ENCODE measurements at regions not wholly inside any gene's neighbourhood (a gene's known extent, or its start where the extent isn't known, plus 50 kb on each side); places are given as distances from the start of the nearest gene placed in this dataset.

DNA sequence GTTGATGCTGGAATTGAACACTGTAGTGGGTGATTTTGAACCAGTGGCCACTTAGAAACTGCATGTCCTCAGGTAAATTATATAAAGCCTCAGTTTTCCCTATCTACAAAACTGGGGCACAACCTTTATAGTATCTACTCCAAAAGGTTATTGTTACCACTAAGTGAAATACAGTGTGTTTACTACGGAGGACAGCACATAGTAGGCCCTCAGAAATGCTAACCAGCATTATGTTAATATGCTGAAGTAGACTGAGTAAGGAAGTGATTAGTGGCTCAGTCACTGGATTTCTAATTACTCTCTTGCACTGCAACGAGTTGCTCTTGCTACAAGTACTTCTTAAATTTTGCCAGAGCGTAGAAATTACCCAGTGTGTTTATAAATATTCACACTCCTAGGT, 139.5 kb downstream of the HAUS1 start:
- Mint-ChIP-seq H3K4me3 (no peak overlapping the region), H3K36me3 (no peaks in the 10 kb centered on the region), H3K9me3 (no peaks in the 10 kb centered on the region), H3K4me1 (peaks cover 13% of the 10 kb centered on the region), H3K27me3 (ENCODE audit: low read depth) (no peaks in the 10 kb centered on the region), H3K27ac (no peak overlapping the region)
- TF ChIP-seq, protein P1, sequence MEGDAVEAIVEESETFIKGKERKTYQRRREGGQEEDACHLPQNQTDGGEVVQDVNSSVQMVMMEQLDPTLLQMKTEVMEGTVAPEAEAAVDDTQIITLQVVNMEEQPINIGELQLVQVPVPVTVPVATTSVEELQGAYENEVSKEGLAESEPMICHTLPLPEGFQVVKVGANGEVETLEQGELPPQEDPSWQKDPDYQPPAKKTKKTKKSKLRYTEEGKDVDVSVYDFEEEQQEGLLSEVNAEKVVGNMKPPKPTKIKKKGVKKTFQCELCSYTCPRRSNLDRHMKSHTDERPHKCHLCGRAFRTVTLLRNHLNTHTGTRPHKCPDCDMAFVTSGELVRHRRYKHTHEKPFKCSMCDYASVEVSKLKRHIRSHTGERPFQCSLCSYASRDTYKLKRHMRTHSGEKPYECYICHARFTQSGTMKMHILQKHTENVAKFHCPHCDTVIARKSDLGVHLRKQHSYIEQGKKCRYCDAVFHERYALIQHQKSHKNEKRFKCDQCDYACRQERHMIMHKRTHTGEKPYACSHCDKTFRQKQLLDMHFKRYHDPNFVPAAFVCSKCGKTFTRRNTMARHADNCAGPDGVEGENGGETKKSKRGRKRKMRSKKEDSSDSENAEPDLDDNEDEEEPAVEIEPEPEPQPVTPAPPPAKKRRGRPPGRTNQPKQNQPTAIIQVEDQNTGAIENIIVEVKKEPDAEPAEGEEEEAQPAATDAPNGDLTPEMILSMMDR (IDR thresholded peaks at IDR 0.05; ENCODE audit: unreplicated experiment) = no peak
- no peak for DNase-seq (ENCODE audit: low spot score in 2 of 2, unreplicated experiment in 2 of 2)

DNA sequence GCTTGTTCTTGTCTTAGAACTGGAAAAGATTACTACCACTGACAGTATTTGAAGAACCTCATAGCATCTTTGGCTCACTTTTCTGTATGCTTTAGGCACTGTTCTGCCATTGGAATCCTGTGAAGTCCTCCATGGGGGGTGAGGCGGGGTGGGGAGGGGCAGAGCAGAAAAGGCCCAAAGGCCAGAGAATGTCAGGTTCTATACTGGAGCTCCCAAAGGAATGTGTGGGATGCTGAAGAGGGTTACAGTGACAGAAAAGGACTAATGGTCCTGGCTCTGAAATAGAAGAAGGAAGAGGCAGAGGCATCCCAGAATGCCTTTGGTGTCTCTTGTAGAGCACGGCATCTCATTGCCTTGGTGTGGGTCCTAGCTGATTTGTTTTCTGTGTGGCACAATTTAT, 141.9 kb downstream of the HAUS1 start:
- Mint-ChIP-seq H3K9me3 (no peaks in the 10 kb centered on the region), H3K4me1 (peaks cover 23% of the 10 kb centered on the region), H3K36me3 (no peaks in the 10 kb centered on the region), H3K4me3 (no peak overlapping the region), H3K27ac (no peak overlapping the region), H3K27me3 (ENCODE audit: low read depth) (no peaks in the 10 kb centered on the region)
- TF ChIP-seq, protein P1 (IDR thresholded peaks at IDR 0.05; ENCODE audit: unreplicated experiment) = no peak
- no peak for DNase-seq (ENCODE audit: low spot score in 2 of 2, unreplicated experiment in 2 of 2)

DNA sequence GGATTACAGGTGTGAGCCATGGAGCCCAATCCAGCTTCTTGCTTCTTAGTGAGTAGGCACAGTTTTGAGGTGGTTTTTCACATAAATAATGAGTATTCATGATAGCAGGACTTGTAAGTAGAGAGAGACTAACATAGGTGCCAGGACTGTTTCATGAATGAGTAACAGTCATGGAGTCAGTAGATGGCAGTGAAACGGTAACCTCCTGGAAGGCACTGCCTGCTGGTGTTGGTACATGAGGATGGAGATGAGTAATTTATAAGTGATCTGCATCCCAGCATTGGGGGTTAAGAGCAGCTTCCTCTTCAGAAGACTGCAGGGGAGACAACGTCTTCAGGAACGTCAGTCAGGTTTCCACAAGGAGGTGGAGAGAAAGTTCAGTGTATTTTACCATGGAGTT, 143.8 kb downstream of the HAUS1 start:
- DNase-seq (ENCODE audit: low spot score in 2 of 2, unreplicated experiment in 2 of 2) = no peak
- H3K36me3 Mint-ChIP-seq = no peaks in the 10 kb centered on the region
- TF ChIP-seq, protein P1 (IDR thresholded peaks at IDR 0.05; ENCODE audit: unreplicated experiment) = no peak
- peaks cover 25% of the 10 kb centered on the region for H3K4me1 Mint-ChIP-seq
- no peaks in the 10 kb centered on the region for H3K9me3 Mint-ChIP-seq
- peak overlapping the region; percentile 19 for H3K27ac Mint-ChIP-seq
- no peak overlapping the region for H3K4me3 Mint-ChIP-seq
- H3K27me3 Mint-ChIP-seq (ENCODE audit: low read depth) = no peaks in the 10 kb centered on the region

DNA sequence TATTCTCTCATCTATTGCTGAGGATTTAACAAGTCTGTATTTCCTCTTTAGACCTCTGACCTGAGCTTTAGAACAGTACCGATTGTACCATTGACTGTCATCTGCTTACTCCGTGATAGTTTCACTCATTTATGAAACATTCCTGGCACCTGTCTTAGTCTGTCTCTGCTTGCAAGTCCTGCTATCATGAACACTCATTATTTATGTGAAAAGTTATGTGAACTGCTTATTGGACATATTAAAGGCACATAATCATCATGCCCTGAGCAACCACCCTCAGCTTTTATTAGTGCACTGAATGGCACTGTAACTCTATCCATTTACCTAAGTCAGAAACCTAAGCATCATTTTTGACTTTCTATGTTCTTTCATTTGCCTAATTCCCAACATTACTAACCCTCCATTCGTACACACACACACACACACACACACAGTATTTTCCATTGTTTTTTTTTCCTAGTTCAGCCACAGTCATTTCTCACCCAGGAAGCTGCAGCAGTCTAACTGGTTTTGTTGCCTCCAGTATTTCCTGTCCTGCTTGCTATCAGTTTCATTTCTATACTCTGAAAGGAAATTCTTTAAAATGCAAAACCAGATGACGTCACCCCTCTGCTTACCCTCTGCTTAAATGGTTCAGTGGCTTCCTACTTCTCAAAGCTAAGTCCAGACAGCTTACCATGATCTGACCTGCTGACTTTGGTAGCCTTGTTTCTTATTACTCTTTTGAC, 146.1 kb downstream of the HAUS1 start:
- peaks cover 3% of the 10 kb centered on the region for H3K36me3 Mint-ChIP-seq
- H3K9me3 Mint-ChIP-seq = no peaks in the 10 kb centered on the region
- peak overlapping the region; percentile 95 for H3K27ac Mint-ChIP-seq
- no peak for DNase-seq (ENCODE audit: low spot score in 2 of 2, unreplicated experiment in 2 of 2)
- TF ChIP-seq, protein P1 (IDR thresholded peaks at IDR 0.05; ENCODE audit: unreplicated experiment) = no peak
- peaks cover 37% of the 10 kb centered on the region for H3K4me1 Mint-ChIP-seq
- H3K27me3 Mint-ChIP-seq (ENCODE audit: low read depth) = no peaks in the 10 kb centered on the region
- no peak overlapping the region for H3K4me3 Mint-ChIP-seq

DNA sequence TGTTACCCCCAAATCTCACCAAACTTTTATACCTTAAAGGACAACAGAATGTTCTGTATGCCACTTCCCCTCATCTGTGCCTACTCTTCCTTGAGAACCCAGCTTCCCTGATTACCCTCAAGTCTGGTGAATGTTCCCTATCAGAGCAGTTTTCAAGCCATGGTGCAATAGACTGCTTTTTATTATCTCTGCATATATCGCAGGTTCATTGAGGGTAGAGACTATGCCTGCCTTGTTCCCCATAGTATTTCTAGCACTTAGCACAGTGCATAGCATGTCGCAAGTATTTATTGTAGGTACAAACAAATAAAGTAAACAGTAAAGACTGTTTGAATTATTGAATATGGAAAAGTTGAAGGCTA, 146.6 kb downstream of the HAUS1 start:
- no peak for DNase-seq (ENCODE audit: low spot score in 2 of 2, unreplicated experiment in 2 of 2)
- Mint-ChIP-seq H3K4me3 (no peak overlapping the region), H3K27me3 (ENCODE audit: low read depth) (no peaks in the 10 kb centered on the region), H3K27ac (peak overlapping the region; percentile 95), H3K4me1 (peaks cover 37% of the 10 kb centered on the region), H3K36me3 (peaks cover 5% of the 10 kb centered on the region), H3K9me3 (no peaks in the 10 kb centered on the region)
- TF ChIP-seq, protein P1 (IDR thresholded peaks at IDR 0.05; ENCODE audit: unreplicated experiment) = no peak
